Upper lobe of left lung (tissue), 6 donors: ENCODE measurements at regions not wholly inside any gene's neighbourhood (a gene's known extent, or its start where the extent isn't known, plus 50 kb on each side); places are given as distances from the start of the nearest gene placed in this dataset.

ENCODE experiments used
- ATAC-seq, 2 donors: fragments of 200-7000 bp; cut with Tn5 transposase; one replicate each; pipeline ENCODE4 v1.9.1; 2022; ENCODE audit warnings: mild to moderate bottlenecking in 2 of 2, moderate library complexity in 2 of 2; ENCODE audit not compliant: low FRiP score in 2 of 2
- DNase-seq, 2 donors: peaks; one replicate each; pipeline ENCODE4 v3.0.0-alpha.2; 2019 to 2020
- H3K27ac ChIP-seq, 4 donors: fragments of 200-600 bp; sonication (generic); one replicate each; pipeline ENCODE4 v1.5.1; 2016 to 2019
- H3K27me3 ChIP-seq, 4 donors: fragments of 200-600 bp; sonication (generic); one replicate each; pipeline ENCODE4 v1.5.1; 2017 to 2019
- H3K36me3 ChIP-seq, 4 donors: fragments of 200-600 bp; sonication (generic); one replicate each; pipeline ENCODE4 v1.5.1; 2016 to 2019
- H3K4me1 ChIP-seq, 4 donors: fragments of 200-600 bp; sonication (generic); one replicate each; pipeline ENCODE4 v1.5.1; 2018 to 2019
- H3K4me3 ChIP-seq, 4 donors: fragments of 200-600 bp; sonication (generic); one replicate each; pipeline ENCODE4 v1.5.1; 2017 to 2019; ENCODE audit warnings: mild to moderate bottlenecking in 2 of 4, moderate library complexity in 1 of 4
- H3K9me3 ChIP-seq, 4 donors: fragments of 200-600 bp; sonication (generic); one replicate each; pipeline ENCODE4 v1.5.1; 2018 to 2019
- CTCF ChIP-seq, 6 experiments: fragments of 450-650 bp in 4 of 6; fragments of 200-600 bp in 2 of 6; sonication (generic) in 2 of 6; IDR thresholded peaks; one replicate each; pipeline ENCODE4 v1.5.1; 2016 to 2019; ENCODE audit warnings: antibody characterized with exemption in 6 of 6
- EP300 ChIP-seq, 4 donors: sonication (generic); formaldehyde crosslinking; IDR thresholded peaks; one replicate each; pipeline ENCODE4 v1.5.1; 2017; ENCODE audit warnings: antibody characterized with exemption in 4 of 4, control low read depth in 2 of 4
- POLR2A ChIP-seq, 4 donors: fragments of 450-650 bp; IDR thresholded peaks; one replicate each; pipeline ENCODE4 v1.5.1; 2016 to 2017; ENCODE audit warnings: antibody characterized with exemption in 4 of 4, mild to moderate bottlenecking in 2 of 4
- POLR2AphosphoS5 ChIP-seq, 2 donors: sonication (generic); formaldehyde crosslinking; IDR thresholded peaks; one replicate each; pipeline ENCODE4 v1.5.1; 2017; ENCODE audit warnings: antibody characterized with exemption in 2 of 2
- WGBS, 2 donors: methylation state at CpG; one replicate each; pipeline ENCODE4 v1.1.5; 2017 to 2018; 5-methylcytosine and 5-hydroxymethylcytosine counted together
- donor health status: DM: no; HTN: no; CAD: no; lungs with moderate emphysema.
- donor health status: DM: no; HTN: yes; CAD: no; lungs with severe emphysema.

GRCh38 chr13:109387471-109387870 lies 398.9 kb downstream of the IRS2 start:
- peak in 1 of 2 donors; percentile 53 for DNase-seq
- no peaks in the 10 kb centered on the region for H3K27me3 ChIP-seq
- H3K27ac ChIP-seq = peak overlapping the region in 1 of 4 donors; percentile 38
- peaks cover 0 to 7% (median 1%) of the 10 kb centered on the region in 4 donors for H3K4me1 ChIP-seq
- no peak overlapping the region for H3K4me3 ChIP-seq
- WGBS, 2 donors = 71 to 75% methylated on average over 3 to 7 of the region's 7 CpGs
- ATAC-seq = peak in 1 of 2 donors; percentile 38
- H3K36me3 ChIP-seq = no peaks in the 10 kb centered on the region
- no peak for TF ChIP-seq POLR2A (IDR thresholded peaks at IDR 0.05)
- no peak for TF ChIP-seq EP300 (IDR thresholded peaks at IDR 0.05)
- TF ChIP-seq CTCF (IDR thresholded peaks at IDR 0.05) = no peak
- no peak for TF ChIP-seq POLR2AphosphoS5 (IDR thresholded peaks at IDR 0.05)
- H3K9me3 ChIP-seq = no peaks in the 10 kb centered on the region

GRCh38 chr13:109385242-109385560 lies 401.2 kb downstream of the IRS2 start:
- Histone ChIP-seq H3K27ac (no peak overlapping the region), H3K4me3 (no peak overlapping the region), H3K4me1 (peaks cover 0 to 7% (median 1%) of the 10 kb centered on the region in 4 donors), H3K9me3 (no peaks in the 10 kb centered on the region), H3K27me3 (no peaks in the 10 kb centered on the region), H3K36me3 (no peaks in the 10 kb centered on the region)
- DNase-seq (no peak), ATAC-seq (peak in 1 of 2 donors; percentile 19)
- 60 to 71% methylated on average over 7 of the region's 7 CpGs for WGBS, 2 donors
- no peak for TF ChIP-seq CTCF (IDR thresholded peaks at IDR 0.05)
- TF ChIP-seq EP300 (IDR thresholded peaks at IDR 0.05) = no peak
- TF ChIP-seq POLR2AphosphoS5 (IDR thresholded peaks at IDR 0.05) = no peak
- no peak for TF ChIP-seq POLR2A (IDR thresholded peaks at IDR 0.05)

- no peak for ATAC-seq
- no peak for DNase-seq
- Histone ChIP-seq H3K27me3 (no peaks in the 10 kb centered on the region), H3K27ac (no peak overlapping the region), H3K4me3 (no peak overlapping the region), H3K36me3 (no peaks in the 10 kb centered on the region), H3K9me3 (no peaks in the 10 kb centered on the region), H3K4me1 (peaks cover 0 to 7% (median 1%) of the 10 kb centered on the region in 4 donors)
- TF ChIP-seq POLR2AphosphoS5 (IDR thresholded peaks at IDR 0.05) (no peak), CTCF (IDR thresholded peaks at IDR 0.05) (no peak), POLR2A (IDR thresholded peaks at IDR 0.05) (no peak), EP300 (IDR thresholded peaks at IDR 0.05) (no peak)
- WGBS, 2 donors = 61 to 63% methylated on average over 7 of the region's 7 CpGs
Observed at GRCh38 chr13:109384491-109385241, 401.7 kb downstream of the IRS2 start.

- Histone ChIP-seq H3K36me3 (no peaks in the 10 kb centered on the region), H3K27ac (no peak overlapping the region), H3K9me3 (no peaks in the 10 kb centered on the region), H3K4me1 (peaks cover 0 to 4% (median 0%) of the 10 kb centered on the region in 4 donors), H3K4me3 (no peak overlapping the region), H3K27me3 (no peaks in the 10 kb centered on the region)
- WGBS, 2 donors = 71% methylated on average over 1 of the region's 1 CpG
- DNase-seq (no peak), ATAC-seq (no peak)
- TF ChIP-seq CTCF (IDR thresholded peaks at IDR 0.05) (no peak), POLR2A (IDR thresholded peaks at IDR 0.05) (no peak), EP300 (IDR thresholded peaks at IDR 0.05) (no peak), POLR2AphosphoS5 (IDR thresholded peaks at IDR 0.05) (no peak)
Observed at GRCh38 chr13:109383683-109384082, 402.7 kb downstream of the IRS2 start.
